GM21619 (cell line): ENCODE measurements at regions not wholly inside any gene's neighbourhood (a gene's known extent, or its start where the extent isn't known, plus 50 kb on each side); places are given as distances from the start of the nearest gene placed in this dataset.
"Not testable (repeated sequence)": the region's sequence is repeated elsewhere in the genome, so short reads cannot be mapped to it uniquely, and the experiment has no call there.

Experiments
- ATAC-seq: cut with Tn5 transposase; IDR thresholded peaks from one replicate; pipeline ENCODE4 v1.9.1; 2021; ENCODE audit not compliant: unreplicated experiment

DNA sequence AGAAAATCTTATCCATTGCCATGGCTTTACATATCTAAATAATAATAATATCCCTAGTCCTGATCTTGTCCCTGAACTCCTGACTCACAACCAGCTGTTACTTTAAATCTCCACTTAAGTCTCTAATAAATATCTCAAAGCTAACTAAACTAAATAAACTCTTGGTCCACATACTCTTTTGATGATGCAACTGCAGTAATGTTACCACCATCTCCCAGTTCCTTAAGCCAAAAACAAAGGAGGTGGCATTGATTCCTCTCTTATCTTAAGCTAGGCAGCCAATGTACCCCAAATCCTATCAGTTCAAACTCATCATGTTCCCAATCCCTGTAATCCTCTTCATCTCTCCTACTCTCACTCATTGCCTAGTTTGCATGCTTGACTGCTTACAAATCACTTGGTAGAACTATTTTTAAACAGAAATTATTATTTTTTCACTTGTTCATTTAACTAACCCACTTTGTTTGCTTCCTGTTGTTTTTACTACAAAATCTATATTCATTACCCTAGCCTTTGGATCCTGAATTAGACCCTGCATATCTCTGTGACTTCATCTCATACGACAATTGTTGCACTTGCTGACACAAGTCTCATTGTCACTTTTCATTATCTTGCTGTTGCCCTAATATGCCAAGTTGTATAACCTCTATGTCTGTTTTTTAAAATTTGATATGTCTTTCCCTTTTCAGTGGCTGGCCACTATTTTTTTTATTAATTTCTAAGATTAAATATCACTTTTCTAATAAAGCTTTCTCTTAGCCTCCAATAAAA is 462.2 kb downstream of the ZPLD1 start:
- no peak for ATAC-seq

DNA sequence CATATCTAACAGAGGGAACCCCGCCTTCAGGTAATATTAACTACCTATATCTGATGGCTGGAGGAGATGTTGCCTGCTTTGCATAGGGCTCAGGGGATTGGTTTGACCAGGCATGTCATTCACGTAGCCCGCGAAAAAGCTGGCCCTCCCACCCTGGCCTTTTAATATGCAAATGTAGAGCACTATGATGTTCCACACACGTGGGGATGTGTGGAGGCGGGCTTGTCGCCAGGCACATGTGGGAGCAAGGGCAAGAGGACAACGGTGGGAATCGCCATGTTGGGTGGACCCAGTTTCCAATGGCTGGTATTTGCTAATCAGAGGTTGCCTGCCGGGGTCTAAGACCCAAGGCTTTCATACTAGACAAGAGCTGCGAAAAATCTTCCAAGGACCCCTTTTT is 469.8 kb downstream of the ZPLD1 start:
- ATAC-seq, result no peak

DNA sequence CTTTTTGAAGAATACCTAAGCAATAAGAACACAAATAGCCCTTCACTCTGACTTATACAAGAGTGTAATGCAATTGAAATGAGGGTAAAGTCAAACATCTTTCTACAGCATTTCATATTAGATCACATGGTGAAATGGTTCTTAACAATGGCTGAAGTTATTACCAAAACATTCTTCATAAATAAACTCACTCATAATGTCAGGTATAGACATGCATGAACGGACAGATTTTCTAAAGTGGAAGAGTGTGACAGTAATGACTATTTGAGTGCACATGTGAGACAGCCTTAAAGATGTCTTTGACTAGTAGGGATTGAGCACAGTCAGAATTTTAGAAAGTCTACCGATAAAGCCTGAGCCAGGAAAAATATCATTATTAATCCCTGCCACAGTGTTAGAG is 471.0 kb downstream of the ZPLD1 start:
- no peak for ATAC-seq

DNA sequence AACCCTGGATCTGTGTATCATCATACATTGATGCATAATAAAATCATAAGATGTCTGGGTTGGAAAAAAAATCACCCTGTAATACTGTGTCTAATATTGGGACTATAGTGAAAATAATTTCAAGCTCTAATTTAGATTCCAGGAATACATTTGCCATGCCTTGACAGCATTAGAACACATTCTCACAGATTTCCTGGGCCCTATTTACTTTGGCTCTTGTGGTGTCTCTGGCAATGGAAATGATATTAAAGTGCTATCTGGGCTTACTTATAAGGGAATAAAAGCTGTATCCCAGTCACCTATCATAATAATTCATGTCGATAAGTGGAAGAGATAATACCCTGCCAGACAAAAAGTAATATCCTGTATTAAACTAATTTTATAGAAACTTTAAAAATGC is 472.0 kb downstream of the ZPLD1 start:
- no peak for ATAC-seq

DNA sequence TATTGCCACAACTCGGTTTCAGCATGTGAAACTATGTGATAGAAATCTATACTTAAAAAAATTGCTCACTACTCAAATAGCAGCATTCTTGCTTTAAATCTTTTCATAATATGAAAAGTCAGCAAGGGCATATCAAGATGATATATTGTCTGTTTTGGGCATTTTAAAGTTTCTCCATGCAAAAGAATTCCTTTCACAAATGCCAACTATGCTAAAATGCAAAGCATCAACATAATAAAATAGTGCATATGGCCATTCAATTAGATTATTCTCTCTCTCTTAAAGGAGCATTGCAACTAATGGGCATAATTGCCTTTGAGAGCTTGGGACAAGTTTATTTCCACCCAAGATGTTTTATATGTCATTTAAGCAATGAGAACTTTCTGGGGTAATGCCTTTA is 475.1 kb downstream of the ZPLD1 start:
- ATAC-seq, result no peak

DNA sequence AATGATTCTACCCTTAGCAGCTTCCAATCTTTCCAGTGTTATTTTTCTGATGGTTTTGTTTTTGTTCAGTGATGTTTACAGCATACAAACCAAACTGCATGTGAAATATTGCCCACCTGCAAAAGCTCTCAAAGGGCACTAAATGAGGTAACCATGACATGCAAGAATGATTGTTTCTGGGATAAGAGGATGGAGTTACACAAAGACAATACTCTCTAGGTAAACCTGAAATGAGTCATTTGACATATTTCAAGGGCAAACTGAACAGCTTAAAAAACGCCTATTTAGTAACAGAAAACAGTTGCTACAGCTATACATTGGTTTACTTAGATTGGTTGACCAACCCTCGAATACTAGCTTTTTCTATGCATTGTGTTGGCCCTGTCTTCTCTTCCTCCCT is 481.7 kb downstream of the ZPLD1 start:
- no peak for ATAC-seq

DNA sequence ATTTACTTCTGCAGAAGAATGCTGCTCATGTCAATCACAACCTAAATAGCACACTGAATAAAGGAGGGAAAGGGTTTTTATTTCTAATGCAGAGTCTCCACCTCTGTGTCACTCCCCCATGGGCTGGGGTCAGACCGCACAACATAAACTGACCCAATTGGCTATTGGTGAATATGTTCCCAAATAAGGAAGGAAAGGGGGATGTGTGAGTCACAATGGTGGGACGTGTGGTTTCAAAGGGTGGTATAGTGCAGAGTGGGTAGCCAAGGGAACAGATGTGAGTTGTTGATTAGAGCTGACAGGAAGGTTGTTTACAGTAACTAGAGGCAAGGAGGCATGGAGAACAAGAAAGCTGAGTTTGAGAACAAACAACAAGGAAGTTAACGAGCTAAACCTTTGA is 491.8 kb downstream of the ZPLD1 start:
- no peak for ATAC-seq

DNA sequence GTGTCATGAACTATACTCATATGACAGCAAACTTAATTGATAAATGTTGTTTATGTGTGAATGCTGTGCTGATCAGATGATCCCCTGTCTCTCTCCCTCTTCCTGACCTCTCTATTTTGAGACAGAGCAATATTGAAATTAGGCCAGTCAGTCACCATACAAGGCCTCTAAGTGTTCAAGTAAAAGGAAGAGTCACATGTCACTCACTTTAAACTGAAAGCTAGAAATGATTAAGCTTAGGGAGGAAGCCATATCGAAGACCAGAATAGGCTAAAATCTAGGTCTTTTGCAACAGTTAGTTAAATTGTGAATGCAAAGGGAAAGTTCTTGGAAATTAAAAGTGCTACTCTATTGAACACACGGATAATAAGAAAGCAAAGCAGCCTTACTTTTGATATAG is 498.6 kb downstream of the ZPLD1 start:
- no peak for ATAC-seq

DNA sequence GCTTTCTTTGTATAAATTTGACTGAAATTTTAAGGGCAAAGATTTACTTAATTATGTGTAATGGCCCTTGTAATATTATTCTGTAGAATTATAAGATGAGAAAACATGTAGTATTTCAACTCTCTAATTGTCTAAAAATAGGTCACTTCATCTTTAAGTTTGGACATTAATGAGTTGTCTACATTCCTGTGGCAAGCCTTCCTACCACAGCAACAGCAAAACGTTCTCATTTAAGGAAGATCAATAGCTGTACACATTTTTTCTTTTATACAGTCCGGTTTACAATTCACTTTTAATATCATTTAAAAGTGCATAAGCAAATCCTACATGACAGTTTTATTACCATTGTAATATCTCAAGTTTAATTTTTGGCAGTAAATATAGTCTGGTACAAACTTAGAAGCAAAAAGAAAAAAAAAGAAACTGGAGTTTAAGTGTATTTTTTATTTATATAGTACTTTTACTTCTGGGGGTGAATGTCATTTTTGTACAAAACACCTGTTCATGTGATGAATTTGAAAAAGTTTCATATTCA is 501.8 kb downstream of the ZPLD1 start:
- ATAC-seq, result no peak

DNA sequence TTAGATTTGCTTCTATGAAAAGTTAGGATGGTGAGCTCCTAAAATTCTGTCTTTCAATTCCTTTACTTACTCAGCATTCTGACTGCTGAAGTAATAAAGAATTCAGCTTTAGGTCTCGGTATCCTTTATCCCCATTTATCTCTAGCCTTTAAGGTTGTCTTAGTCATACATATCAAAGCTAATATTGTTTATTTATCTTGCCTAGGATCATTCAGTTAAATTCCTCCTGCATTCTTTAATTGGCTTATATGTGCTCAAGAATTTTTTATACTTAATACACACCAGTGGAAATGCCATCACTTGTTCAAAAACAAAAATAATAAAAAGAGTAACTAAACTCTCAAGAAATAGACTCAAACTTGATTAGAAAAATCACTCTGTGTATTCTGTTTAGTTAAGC is 507.0 kb downstream of the ZPLD1 start:
- no peak for ATAC-seq

DNA sequence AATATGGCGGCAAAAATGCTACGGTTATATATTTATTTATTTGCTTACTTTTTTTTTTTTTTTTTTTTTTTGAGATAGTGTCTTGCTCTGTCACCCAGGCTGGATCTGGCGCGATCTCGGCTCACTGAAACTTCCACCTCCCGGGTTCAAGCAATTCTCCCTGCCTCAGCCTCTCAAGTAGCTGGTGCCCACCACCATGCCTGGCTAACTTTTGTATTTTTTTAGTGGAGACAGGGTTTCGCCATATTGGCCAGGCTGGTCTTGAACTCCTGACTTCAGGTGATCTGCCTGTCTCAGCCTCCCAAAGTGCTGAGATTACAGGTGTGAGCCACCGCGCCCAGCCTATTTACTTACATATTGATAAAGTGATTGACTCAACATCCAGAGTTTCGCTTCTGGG is 511.6 kb downstream of the ZPLD1 start:
- ATAC-seq, result not testable (repeated sequence)

DNA sequence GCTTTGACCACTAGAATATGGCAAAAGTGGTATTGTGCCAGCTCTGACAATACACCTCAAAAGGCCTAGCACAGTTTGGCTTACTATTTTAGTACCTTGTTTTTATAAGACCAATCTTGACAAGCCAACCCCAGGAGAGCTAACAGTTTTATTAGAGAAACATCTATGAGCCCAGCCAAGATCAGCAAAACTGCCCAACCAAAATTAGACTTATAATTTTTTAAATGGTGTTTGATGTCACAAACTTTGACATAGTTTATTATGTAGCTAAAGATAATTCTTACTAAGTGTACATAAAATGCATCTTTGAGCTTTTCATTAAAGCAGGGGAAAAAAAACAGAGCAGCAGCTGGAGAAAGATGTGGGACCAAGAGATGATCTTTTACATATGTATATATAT is 537.5 kb downstream of the ZPLD1 start:
- ATAC-seq, result no peak

DNA sequence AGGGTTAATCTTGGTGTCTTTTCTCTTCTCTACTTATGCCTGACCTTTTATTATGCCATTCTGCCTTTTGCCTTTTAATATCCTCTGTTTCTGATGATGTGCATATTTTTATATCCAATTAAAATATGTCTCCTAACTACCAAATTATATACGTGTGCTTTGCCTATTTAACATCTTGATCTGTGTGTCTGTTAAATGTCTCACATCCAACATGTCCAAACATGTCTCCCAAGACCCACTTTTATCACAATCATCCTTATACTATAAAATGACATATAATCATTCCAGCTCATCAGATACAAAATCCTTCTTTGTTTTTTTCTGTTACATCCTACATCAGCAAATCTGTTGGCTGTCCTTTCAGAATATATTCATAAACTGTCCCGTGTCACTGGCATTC is 539.5 kb downstream of the ZPLD1 start:
- ATAC-seq, result no peak

DNA sequence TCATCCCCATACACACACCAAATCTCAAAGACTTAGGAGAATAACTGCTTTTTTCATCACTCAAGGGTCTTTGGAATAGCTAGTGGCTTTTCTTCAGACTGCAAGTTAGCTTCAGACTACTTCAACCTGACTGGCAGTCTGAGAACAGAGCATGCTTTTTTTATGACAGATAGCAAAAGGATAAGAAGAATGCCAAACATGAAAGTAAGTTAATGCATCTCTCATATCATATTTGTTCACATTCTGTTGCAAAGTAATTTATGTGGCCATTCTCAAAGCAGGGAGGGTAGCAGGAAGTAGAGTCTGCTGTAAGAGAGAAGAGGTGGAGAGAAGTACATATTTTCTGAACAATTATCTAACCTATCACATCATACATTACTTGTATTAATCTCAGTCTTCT is 544.4 kb downstream of the ZPLD1 start:
- no peak for ATAC-seq

DNA sequence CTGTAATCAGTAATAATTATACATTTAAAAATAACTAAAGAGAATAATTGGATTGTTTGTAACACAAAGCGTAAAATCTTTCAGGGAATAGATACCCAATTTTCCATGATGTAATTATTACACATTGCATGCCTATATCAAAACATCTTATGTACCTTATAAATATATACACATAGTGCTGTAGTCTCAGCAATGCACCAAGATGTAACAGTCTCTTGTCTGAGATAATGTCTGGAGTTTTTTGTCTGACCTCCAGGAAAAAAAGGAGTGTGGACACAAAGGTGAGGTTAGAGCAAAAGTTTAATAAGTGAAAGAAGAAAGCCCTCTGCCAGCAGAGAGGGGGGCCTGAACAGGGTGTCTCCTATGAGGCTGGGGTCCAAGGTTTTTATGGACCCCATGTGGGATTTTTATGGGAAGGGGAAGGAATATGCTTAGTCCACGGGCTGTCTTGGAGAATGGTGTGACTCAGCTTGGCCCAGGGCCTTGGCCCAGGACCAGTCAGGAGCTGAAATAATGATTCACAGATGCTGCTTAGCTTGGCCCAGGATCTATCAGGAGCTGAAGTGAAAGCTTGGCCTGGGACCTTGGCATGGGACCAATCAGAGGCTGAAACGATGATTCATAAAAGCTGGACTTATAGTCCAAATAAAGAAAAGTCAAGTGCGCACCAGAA is 545.0 kb downstream of the ZPLD1 start:
- no peak for ATAC-seq

DNA sequence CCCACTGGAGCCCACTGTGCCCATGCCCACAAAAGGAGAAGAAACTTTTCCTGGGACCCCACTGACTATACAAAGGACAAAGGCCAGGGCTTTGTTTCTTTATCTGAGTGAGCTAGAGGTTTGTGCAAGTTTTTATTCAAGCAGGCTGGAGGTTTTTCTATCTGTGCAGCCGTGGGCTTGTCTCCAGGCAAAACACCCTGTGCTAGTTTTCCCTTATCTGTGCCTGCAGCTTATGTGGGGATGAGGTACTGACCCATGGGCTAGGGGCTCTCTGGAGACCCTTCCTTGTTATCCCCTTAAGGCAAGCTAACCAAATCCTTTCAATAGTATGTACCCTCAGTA is 545.5 kb downstream of the ZPLD1 start:
- no peak for ATAC-seq

DNA sequence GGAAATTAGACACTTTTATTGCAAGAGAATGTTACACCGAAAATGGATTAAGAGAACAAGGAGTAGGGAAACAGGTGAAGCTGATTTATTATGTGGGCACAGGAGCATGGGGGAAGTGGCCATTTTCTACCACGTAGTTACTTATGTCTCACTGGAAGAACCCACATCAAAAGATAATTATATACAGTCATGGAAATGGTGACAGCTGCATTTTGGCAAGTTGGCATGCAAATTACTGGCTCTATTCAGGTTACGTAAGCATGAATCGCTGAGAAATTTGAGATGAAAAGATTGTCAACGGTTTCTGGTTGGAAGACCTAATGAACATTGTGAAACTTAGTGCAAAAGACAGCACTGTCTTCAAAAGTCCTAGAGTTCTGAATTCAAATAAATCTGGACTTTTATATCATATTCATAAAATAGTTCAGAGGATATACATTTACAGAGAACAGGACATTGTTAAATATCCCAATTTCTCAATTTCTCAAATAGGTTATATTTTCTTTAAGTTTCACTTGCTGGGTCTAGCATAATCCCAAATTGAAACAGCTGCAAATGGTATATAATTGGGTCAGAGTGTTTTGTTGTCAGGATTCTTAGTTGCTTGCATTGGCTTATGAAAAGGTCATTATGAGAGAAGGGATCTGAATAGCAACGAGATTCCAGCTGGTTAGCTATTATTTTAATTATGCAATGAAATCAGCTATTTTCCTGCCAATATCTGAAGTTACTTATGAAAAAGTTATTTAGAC is 567.8 kb downstream of the ZPLD1 start:
- no peak for ATAC-seq

DNA sequence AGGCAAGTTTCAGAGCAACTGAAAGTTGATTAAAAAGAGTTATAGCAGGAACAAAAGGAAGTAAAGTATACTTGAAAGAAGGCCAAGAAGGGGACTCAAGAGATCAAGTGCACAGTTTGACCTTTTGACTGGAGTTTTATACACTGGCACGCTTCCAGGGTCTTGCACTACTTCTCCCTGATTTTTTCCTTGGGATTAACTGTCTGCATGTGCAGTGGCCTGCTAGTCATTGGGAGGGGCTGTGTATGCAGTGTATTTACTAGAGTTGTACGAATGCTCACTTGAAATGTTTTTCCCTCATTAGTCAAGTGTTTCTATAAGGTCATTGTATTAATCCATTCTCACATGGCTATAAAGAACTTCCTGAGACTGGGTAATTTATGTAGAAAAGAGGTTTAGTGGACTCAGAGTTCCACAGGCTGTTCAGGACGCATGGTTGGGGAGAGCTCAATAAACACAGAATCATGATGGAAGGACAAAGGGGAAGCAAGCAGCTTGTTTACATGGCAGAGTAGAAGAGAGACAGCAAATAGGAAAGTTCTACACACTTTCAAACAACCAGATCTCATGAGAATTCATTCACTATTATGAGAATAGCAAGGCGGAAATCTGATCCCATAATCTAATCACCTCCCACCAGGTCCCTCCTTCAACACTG is 571.8 kb downstream of the ZPLD1 start:
- no peak for ATAC-seq

DNA sequence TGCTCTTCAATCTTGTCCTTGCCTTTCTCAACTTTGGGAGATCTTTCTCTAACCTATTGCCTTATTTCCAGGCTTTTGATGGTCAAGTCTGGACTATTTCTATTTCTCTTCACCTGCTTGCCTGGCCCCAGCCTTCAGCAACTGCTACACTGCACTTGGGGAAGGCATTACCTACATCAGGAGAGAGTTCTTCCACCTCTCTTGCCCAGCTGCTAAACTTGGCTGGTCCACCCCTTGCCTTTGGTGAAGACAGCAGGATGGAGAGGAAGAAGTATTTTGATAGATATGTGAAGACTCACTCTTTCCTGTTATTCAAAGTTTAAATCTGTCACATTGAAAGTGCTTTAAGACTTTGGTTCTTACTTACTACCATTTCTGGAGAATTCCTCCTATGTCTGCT is 574.8 kb downstream of the ZPLD1 start:
- no peak for ATAC-seq

DNA sequence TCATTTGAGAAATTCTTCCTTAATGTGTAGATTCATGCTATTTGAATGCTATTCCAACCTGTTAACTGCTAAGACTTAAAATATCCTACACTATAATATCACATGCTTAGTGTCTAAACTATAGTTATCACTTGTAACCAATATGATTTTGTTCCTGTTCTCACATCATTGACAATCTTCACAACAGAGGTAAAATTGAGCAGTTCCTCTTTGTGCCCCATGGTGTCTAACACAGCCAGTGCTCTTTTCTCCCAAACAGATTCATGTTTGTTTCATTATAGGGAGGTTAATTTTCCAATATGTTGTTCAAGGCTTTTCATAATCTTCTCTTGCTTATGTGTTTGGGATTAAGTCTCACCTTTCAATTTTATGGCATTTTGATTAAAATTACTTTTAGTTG is 591.1 kb downstream of the ZPLD1 start:
- ATAC-seq, result no peak

DNA sequence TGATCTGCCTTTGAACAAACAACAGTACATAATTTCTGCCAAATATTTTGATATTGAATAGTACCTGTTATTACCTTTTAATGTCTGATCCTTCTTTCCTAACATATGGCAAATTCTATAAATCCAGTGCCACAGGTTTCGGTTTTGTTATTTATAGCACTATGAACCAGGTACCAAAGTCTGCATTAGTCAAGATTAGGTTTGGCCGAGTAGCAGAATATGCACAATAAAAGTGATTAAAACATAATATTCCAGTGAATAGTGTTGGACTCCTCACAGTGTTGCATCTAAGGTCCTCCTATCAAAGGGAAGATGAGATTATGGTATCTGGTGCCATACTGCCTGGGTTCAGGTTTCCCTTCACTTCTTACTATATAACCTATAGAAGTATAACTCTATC is 599.0 kb downstream of the ZPLD1 start:
- ATAC-seq, result no peak

DNA sequence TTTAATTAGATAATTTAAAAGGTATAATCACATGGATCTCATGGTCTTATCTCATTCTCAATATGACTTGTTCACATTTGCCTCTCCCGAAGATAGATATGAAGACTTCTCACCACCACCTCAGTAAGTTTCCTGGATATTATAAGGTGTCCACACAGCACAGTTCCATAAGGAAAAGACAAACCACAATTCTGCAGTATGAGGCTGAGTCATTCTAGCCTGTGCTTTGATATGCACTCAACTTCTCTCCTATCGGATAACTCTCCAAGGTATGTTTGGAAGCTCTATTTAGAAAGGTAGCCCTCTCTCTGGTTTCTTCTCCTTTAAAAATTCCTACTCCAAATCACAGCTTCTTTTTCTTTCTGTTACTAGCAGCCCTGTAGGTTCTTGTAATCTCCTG is 612.8 kb downstream of the ZPLD1 start:
- ATAC-seq, result no peak
